Keratinocyte (primary cell): ENCODE measurements at regions not wholly inside any gene's neighbourhood (a gene's known extent, or its start where the extent isn't known, plus 50 kb on each side); places are given as distances from the start of the nearest gene placed in this dataset.

Source experiments
- DNase-seq: peaks from one replicate; pipeline ENCODE4 v3.0.0-alpha.2; 2011; ENCODE audit warnings: low read depth, missing footprints, low spot score
- FAIRE-seq: peaks from 2 replicates; lab custom pipeline; 2011; peaks lifted over from hg19 to GRCh38; lab: Jason Lieb, UNC
- H2AFZ ChIP-seq: 2 replicates; pipeline ENCODE4 v1.6.0; 2012; ENCODE audit warnings: low read length, control low read depth, inconsistent platforms; ENCODE audit not compliant: control insufficient read depth
- H3K27ac ChIP-seq: 2 replicates; pipeline ENCODE4 v1.5.1; 2011; ENCODE audit warnings: low read length; ENCODE audit not compliant: control insufficient read depth, insufficient read depth
- H3K27me3 ChIP-seq: 3 replicates; pipeline ENCODE4 v1.6.0; 2011; ENCODE audit warnings: low read length; ENCODE audit not compliant: control insufficient read depth, insufficient read depth; ENCODE audit errors: extremely low read depth
- H3K36me3 ChIP-seq, 2 experiments: 2 replicates in 1 of 2; 3 replicates in 1 of 2; pipeline ENCODE4 v1.5.1; 2011; ENCODE audit warnings: low read length in 2 of 2, mild to moderate bottlenecking in 1 of 2; ENCODE audit not compliant: control insufficient read depth in 2 of 2, insufficient read depth in 2 of 2; ENCODE audit errors: extremely low read depth in 1 of 2
- H3K4me1 ChIP-seq: 3 replicates; pipeline ENCODE4 v1.5.1; 2011; ENCODE audit warnings: low read length; ENCODE audit not compliant: control insufficient read depth, insufficient read depth; ENCODE audit errors: extremely low read depth
- H3K4me2 ChIP-seq: 3 replicates; pipeline ENCODE4 v1.6.0; 2011; ENCODE audit warnings: low read depth, low read length; ENCODE audit not compliant: control insufficient read depth, insufficient read depth; ENCODE audit errors: extremely low read depth
- H3K4me3 ChIP-seq, 3 experiments: fragments of 200-600 bp in 1 of 3; sonication (generic) in 1 of 3; 2 replicates in 2 of 3; 3 replicates in 1 of 3; pipeline ENCODE4 v1.5.1; 2011 to 2016; ENCODE audit warnings: low read length in 3 of 3, mild to moderate bottlenecking in 3 of 3, control low read depth in 2 of 3, inconsistent platforms in 1 of 3, low read depth in 1 of 3, mixed read lengths in 1 of 3, mixed run types in 1 of 3, moderate library complexity in 1 of 3; ENCODE audit not compliant: control insufficient read depth in 2 of 3, insufficient read depth in 2 of 3; ENCODE audit errors: extremely low read depth in 1 of 3
- H3K79me2 ChIP-seq: 2 replicates; pipeline ENCODE4 v1.6.0; 2012; ENCODE audit warnings: low read length; ENCODE audit not compliant: control insufficient read depth, insufficient read depth
- H3K9ac ChIP-seq: 3 replicates; pipeline ENCODE4 v1.6.0; 2011; ENCODE audit warnings: low read length; ENCODE audit not compliant: control insufficient read depth, insufficient read depth; ENCODE audit errors: extremely low read depth
- H3K9me1 ChIP-seq: 3 replicates; pipeline ENCODE4 v1.6.0; 2011; ENCODE audit warnings: low read length; ENCODE audit not compliant: control insufficient read depth, insufficient read depth; ENCODE audit errors: extremely low read depth
- H3K9me3 ChIP-seq: 2 replicates; pipeline ENCODE4 v1.5.1; 2012; ENCODE audit warnings: low read depth, low read length; ENCODE audit not compliant: control insufficient read depth
- H4K20me1 ChIP-seq: 3 replicates; pipeline ENCODE4 v1.6.0; 2011; ENCODE audit warnings: low read length; ENCODE audit not compliant: control insufficient read depth, insufficient read depth; ENCODE audit errors: extremely low read depth
- EZH2 ChIP-seq: IDR thresholded peaks from one replicate; pipeline ENCODE4 v1.6.1; 2012; ENCODE audit warnings: inconsistent platforms, mild to moderate bottlenecking, low read length, moderate library complexity
- dilution Hi-C: fragments of 300-500 bp; cut with MboI; formaldehyde crosslinking; loops from one replicate; pipeline ENCODE4 v1.7.0; 2020; ENCODE audit warnings: low sequenced_read_pairs; ENCODE audit not compliant: extremely low pct_ligation_motif_present
- TF ChIP-seq, protein P1 (sequence below), 3 experiments: IDR thresholded peaks in 1 of 3; conservative IDR thresholded peaks in 1 of 3; optimal IDR thresholded peaks in 1 of 3; 2 replicates in 2 of 3; 3 replicates in 1 of 3; pipeline versions ENCODE3 to v1.5.1; 2011; ENCODE audit warnings: low read length in 3 of 3, mild to moderate bottlenecking in 3 of 3, moderate library complexity in 2 of 3, control low read depth in 1 of 3, inconsistent platforms in 1 of 3; ENCODE audit not compliant: insufficient read depth in 2 of 3; ENCODE audit errors: extremely low read depth in 1 of 3

DNA sequence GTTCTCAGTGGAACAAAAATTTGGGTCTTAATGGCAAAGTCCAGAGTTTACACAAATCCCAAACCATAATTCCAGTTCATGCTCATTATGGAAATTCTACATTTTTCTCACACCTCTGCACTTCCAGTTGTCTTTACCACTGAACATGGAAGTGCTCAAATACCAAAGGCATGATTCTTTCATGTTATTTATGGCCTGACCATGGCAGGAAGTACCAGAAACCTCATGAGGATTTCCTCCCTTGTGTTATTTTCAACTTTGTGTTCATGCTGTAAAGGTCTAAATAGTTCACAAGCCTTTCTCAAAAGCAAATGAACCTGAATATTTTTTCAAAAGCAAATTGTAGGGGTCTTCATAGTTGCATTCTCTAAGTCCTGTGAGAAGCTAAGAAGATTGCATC is 82.0 kb upstream of the ITGA1 start:
- H3K4me3 ChIP-seq: no peak overlapping the region

DNA sequence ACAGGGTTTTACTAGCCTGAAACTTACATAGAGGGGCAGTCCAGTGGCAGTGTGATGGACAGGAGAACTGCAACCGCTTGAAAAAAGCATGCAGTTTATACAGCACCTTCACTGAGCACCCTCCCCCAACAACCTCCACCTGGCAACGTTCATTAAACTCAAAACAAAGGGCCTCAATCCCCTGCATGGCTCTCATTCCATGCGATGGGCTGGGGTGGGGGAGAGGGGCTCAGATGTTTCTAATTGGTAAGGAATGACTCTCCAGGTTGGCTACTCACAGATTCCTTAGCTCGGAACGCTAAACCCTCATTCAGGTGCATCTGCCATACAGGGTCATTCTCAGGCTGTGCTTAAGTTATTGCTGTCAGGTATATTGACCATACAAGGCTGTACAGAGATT is 80.9 kb upstream of the ITGA1 start:
- Histone ChIP-seq H4K20me1 (no peaks in the 10 kb centered on the region), H3K4me1 (peaks cover 10% of the 10 kb centered on the region), H3K27me3 (no peaks in the 10 kb centered on the region), H3K9me1 (no peaks in the 10 kb centered on the region), H3K4me2 (no peak overlapping the region), H3K9ac (no peak overlapping the region), H3K79me2 (no peaks in the 10 kb centered on the region), H3K4me3 (no peak overlapping the region), H3K27ac (no peak overlapping the region), H3K36me3 (no peaks in the 10 kb centered on the region), H2AFZ (no peak overlapping the region), H3K9me3 (no peaks in the 10 kb centered on the region)
- FAIRE-seq (no peak), DNase-seq (no peak)
- dilution Hi-C loops: no loop called here
- TF ChIP-seq, protein P1, sequence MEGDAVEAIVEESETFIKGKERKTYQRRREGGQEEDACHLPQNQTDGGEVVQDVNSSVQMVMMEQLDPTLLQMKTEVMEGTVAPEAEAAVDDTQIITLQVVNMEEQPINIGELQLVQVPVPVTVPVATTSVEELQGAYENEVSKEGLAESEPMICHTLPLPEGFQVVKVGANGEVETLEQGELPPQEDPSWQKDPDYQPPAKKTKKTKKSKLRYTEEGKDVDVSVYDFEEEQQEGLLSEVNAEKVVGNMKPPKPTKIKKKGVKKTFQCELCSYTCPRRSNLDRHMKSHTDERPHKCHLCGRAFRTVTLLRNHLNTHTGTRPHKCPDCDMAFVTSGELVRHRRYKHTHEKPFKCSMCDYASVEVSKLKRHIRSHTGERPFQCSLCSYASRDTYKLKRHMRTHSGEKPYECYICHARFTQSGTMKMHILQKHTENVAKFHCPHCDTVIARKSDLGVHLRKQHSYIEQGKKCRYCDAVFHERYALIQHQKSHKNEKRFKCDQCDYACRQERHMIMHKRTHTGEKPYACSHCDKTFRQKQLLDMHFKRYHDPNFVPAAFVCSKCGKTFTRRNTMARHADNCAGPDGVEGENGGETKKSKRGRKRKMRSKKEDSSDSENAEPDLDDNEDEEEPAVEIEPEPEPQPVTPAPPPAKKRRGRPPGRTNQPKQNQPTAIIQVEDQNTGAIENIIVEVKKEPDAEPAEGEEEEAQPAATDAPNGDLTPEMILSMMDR (optimal IDR thresholded peaks at IDR 0.05 in 1 of 3, IDR thresholded peaks at IDR 0.05 in 1 of 3, conservative IDR thresholded peaks at IDR 0.05 in 1 of 3; ENCODE audit: extremely low read depth in 1 of 3, insufficient read depth in 2 of 3, low read length in 3 of 3): no peak
- no peak for TF ChIP-seq EZH2

More for the DNA sequence above, 82.0 kb upstream of the ITGA1 start:
- Histone ChIP-seq H3K9me1 (no peaks in the 10 kb centered on the region), H3K4me1 (peaks cover 10% of the 10 kb centered on the region), H2AFZ (no peak overlapping the region), H3K27me3 (no peaks in the 10 kb centered on the region), H3K4me2 (no peak overlapping the region), H3K79me2 (no peaks in the 10 kb centered on the region), H3K9me3 (no peaks in the 10 kb centered on the region), H4K20me1 (no peaks in the 10 kb centered on the region), H3K9ac (no peak overlapping the region), H3K36me3 (no peaks in the 10 kb centered on the region), H3K27ac (no peak overlapping the region)
- no peak for TF ChIP-seq EZH2
- TF ChIP-seq, protein P1 (optimal IDR thresholded peaks at IDR 0.05 in 1 of 3, IDR thresholded peaks at IDR 0.05 in 1 of 3, conservative IDR thresholded peaks at IDR 0.05 in 1 of 3; ENCODE audit: extremely low read depth in 1 of 3, insufficient read depth in 2 of 3, low read length in 3 of 3): no peak
- no peak for DNase-seq
- FAIRE-seq: peak; percentile 63
- dilution Hi-C loops: no loop called here
